PFSK-1 (cell line): ENCODE measurements at regions not wholly inside any gene's neighbourhood (a gene's known extent, or its start where the extent isn't known, plus 50 kb on each side); places are given as distances from the start of the nearest gene placed in this dataset.

ENCODE experiments used
- FOXP2 ChIP-seq: optimal IDR thresholded peaks from 2 replicates; pipeline ENCODE3; 2011; ENCODE audit warnings: borderline replicate concordance, control low read depth, inconsistent platforms; ENCODE audit not compliant: insufficient read depth; ENCODE audit errors: extremely low read length, extremely low read depth
- POLR2AphosphoS5 ChIP-seq: IDR thresholded peaks from 2 replicates; pipeline ENCODE4 v1.6.1; 2012; ENCODE audit warnings: low read depth, mild to moderate bottlenecking, control low read depth, low read length, moderate library complexity
- SIN3A ChIP-seq: IDR thresholded peaks from 2 replicates; pipeline ENCODE4 v1.6.1; 2012; ENCODE audit warnings: mild to moderate bottlenecking, low read length, moderate library complexity, borderline replicate concordance; ENCODE audit not compliant: insufficient read depth
- TAF1 ChIP-seq: IDR thresholded peaks from 2 replicates; pipeline ENCODE4 v1.6.1; 2012; ENCODE audit warnings: low read length, control low read depth, borderline replicate concordance; ENCODE audit not compliant: insufficient read depth
- TF ChIP-seq, protein P1 (sequence below), 2 experiments: IDR thresholded peaks; 2 replicates each; pipeline versions ENCODE4 v1.6.1 to v1.8.0; 2011 to 2012; ENCODE audit warnings: low read depth in 2 of 2, low read length in 2 of 2, control low read depth in 1 of 2, inconsistent platforms in 1 of 2, mild to moderate bottlenecking in 1 of 2, moderate library complexity in 1 of 2; ENCODE audit not compliant: insufficient read depth in 1 of 2

DNA sequence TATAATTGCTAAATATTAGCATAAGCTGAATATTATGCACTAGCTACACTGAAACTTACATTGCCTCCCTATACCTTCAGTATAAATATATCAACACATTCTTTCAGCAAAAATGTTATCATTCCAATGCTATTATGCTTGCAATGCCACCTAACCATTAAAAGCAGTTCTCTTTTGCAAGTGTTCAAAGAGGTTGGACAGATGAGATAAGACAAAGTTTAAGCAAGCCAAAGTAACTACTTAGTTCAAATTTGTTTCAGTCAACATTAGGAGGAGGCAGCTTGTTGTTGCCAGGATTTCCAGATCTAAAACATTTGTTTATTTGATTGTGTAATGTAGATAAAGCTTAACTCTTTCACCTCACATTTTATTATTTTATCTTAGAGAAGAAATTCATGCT, 323.9 kb upstream of the FAM241A start:
- TF ChIP-seq POLR2AphosphoS5: no peak
- TF ChIP-seq FOXP2: no peak
- no peak for TF ChIP-seq SIN3A
- TF ChIP-seq TAF1: no peak
- TF ChIP-seq, protein P1, sequence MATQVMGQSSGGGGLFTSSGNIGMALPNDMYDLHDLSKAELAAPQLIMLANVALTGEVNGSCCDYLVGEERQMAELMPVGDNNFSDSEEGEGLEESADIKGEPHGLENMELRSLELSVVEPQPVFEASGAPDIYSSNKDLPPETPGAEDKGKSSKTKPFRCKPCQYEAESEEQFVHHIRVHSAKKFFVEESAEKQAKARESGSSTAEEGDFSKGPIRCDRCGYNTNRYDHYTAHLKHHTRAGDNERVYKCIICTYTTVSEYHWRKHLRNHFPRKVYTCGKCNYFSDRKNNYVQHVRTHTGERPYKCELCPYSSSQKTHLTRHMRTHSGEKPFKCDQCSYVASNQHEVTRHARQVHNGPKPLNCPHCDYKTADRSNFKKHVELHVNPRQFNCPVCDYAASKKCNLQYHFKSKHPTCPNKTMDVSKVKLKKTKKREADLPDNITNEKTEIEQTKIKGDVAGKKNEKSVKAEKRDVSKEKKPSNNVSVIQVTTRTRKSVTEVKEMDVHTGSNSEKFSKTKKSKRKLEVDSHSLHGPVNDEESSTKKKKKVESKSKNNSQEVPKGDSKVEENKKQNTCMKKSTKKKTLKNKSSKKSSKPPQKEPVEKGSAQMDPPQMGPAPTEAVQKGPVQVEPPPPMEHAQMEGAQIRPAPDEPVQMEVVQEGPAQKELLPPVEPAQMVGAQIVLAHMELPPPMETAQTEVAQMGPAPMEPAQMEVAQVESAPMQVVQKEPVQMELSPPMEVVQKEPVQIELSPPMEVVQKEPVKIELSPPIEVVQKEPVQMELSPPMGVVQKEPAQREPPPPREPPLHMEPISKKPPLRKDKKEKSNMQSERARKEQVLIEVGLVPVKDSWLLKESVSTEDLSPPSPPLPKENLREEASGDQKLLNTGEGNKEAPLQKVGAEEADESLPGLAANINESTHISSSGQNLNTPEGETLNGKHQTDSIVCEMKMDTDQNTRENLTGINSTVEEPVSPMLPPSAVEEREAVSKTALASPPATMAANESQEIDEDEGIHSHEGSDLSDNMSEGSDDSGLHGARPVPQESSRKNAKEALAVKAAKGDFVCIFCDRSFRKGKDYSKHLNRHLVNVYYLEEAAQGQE (IDR thresholded peaks at IDR 0.05; ENCODE audit: insufficient read depth in 1 of 2, low read depth in 2 of 2, low read length in 2 of 2): no peak

DNA sequence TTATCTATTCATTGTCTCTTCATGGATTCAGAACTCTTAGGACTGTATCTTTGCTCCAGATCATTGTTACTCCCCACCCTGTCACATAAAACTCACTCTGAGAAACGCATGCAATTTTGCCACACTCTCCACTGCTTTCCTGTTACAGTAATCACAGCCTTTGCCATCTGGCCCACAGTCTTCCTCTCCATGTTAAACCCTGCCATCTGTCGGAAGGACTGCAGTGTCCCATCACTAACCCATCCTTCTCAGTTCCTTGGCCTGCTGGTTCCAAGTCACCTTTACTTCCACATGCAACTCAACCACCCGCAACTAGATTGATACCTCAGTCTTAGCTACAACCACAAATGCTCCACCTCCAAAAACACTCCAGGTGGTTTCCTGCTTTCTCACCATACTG, 308.7 kb upstream of the FAM241A start:
- TF ChIP-seq FOXP2 (no peak), SIN3A (no peak), POLR2AphosphoS5 (no peak), TAF1 (no peak)
- TF ChIP-seq, protein P1 (IDR thresholded peaks at IDR 0.05; ENCODE audit: insufficient read depth in 1 of 2, low read depth in 2 of 2, low read length in 2 of 2): no peak

DNA sequence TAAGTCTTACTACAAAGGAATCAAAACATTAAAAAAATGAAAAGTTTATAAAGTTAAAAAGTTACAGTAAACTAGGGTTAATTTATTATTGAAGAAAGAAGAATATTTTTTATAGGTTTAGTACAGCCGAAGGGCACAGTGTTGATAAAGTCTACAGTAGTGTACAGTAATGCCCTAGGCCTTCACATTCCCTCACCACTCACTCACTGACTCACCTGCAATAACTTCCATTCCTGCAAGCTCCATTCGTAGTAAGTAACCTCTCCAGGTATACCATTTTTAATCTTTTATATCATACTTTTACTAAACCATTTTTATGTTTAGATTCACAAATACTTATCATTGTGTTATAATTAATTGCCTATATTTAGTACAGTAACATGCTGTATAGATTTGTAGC, 307.5 kb upstream of the FAM241A start:
- no peak for TF ChIP-seq TAF1
- TF ChIP-seq SIN3A: no peak
- TF ChIP-seq, protein P1 (IDR thresholded peaks at IDR 0.05; ENCODE audit: insufficient read depth in 1 of 2, low read depth in 2 of 2, low read length in 2 of 2): no peak
- TF ChIP-seq POLR2AphosphoS5: no peak
- TF ChIP-seq FOXP2: no peak

DNA sequence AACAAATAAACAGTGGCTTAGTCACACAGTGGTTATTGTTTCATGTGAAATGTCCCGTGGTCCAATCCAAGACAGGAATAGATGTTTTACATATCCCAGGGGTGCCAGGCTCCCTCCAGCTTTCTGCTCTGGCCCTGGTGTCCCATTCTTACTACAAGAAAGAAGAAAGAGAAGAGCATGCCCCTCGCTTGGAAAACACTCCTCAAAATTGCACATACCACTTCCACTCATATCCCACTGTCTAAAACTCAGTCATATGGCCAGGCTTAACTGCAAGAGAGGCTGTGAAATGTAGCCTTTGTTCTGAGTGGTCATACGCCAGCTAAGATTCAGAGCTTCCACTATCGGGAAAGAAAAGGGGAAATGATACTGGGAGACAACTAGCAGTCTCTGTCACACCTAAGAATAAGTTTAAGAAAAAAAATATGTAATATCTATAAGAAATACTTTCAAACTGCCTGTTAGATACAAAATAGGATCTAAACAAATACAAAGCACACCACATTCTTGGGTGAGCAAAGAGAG, 306.8 kb upstream of the FAM241A start:
- TF ChIP-seq FOXP2: no peak

DNA sequence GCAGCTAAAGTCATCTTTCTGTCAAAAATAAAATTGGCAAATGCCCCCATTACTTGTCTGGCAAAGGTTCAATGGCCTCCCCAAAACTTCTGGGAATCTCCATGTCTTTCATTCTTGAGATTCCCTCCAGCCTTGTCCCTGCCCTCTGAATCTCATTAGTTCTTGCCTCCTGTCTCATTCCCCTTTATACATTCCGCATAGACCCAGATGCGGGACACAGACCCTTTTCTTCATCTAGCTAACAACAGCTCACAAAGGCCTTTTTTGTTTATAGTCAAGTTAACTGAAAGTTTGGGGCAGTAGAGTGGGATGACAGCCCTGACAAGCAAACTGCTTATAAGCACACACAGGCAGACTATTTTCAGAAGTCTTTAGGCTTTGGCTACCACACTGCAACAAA, 306.1 kb upstream of the FAM241A start:
- TF ChIP-seq, protein P1 (IDR thresholded peaks at IDR 0.05; ENCODE audit: insufficient read depth in 1 of 2, low read depth in 2 of 2, low read length in 2 of 2): no peak

DNA sequence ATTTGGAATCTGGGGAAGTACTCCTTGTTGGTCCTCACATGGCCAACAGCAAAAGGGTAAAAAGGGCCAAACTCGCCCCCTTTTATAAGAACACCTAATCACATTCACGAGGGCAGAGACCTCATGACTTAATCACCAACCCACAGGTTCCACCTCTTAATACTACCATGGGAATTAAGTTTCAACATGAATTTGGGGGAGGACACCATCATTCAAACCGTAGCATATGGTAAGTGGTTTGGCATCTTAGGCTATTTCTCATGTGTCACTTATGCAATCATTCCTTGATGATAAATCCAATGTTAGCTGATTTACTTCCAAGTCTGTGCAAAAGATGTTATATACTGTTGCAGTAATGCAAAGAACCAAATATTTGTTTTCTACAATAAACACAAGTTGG, 302.9 kb upstream of the FAM241A start:
- TF ChIP-seq SIN3A: no peak
- TF ChIP-seq, protein P1 (IDR thresholded peaks at IDR 0.05; ENCODE audit: insufficient read depth in 1 of 2, low read depth in 2 of 2, low read length in 2 of 2): no peak
- TF ChIP-seq POLR2AphosphoS5: no peak
- TF ChIP-seq FOXP2: no peak
- TF ChIP-seq TAF1: no peak
